Fibroblast of villous mesenchyme (primary cell): ENCODE measurements at regions not wholly inside any gene's neighbourhood (a gene's known extent, or its start where the extent isn't known, plus 50 kb on each side); places are given as distances from the start of the nearest gene placed in this dataset.

Source experiments
- DNase-seq: peaks from one replicate; pipeline ENCODE4 v3.0.0-alpha.2; 2010; ENCODE audit warnings: low read depth
- H3K4me3 ChIP-seq: 2 replicates; pipeline ENCODE4 v1.5.1; 2011; ENCODE audit warnings: low read depth, mild to moderate bottlenecking, low read length
- CTCF ChIP-seq: IDR thresholded peaks from 2 replicates; pipeline ENCODE4 v1.5.1; 2012; ENCODE audit warnings: low read depth, mild to moderate bottlenecking, low read length; ENCODE audit not compliant: insufficient read depth

- TF ChIP-seq CTCF, result no peak
- DNase-seq, result no peak
- H3K4me3 ChIP-seq, result no peak overlapping the region
Measured at GRCh38 chr5:162624110-162624509, 556.5 kb downstream of the GABRG2 start.

GRCh38 chr5:162637481-162637880 lies 569.9 kb downstream of the GABRG2 start:
- H3K4me3 ChIP-seq, result no peak overlapping the region
- no peak for TF ChIP-seq CTCF
- DNase-seq, result no peak

- no peak for TF ChIP-seq CTCF
Measured at GRCh38 chr5:162638849-162639248, 571.3 kb downstream of the GABRG2 start.

GRCh38 chr5:162641142-162641813 lies 573.7 kb downstream of the GABRG2 start:
- TF ChIP-seq CTCF, result no peak
- H3K4me3 ChIP-seq, result no peak overlapping the region
- no peak for DNase-seq

More at GRCh38 chr5:162638849-162639248, 571.3 kb downstream of the GABRG2 start:
- DNase-seq, result no peak
- H3K4me3 ChIP-seq, result no peak overlapping the region

GRCh38 chr5:162654661-162655405 lies 587.3 kb downstream of the GABRG2 start:
- TF ChIP-seq CTCF, result no peak
- no peak for DNase-seq
- H3K4me3 ChIP-seq, result no peak overlapping the region

GRCh38 chr5:162657076-162657475 lies 589.5 kb downstream of the GABRG2 start:
- no peak overlapping the region for H3K4me3 ChIP-seq
- no peak for DNase-seq
- no peak for TF ChIP-seq CTCF
